Stimulated activated CD4-positive, alpha-beta T cell treated with anti-CD3 and anti-CD28 coated beads, Interleukin-12 subunit alpha, Interleukin-12 subunit beta, amount 100 ng/mL, for 4 hours (primary cell): ENCODE measurements at regions not wholly inside any gene's neighbourhood (a gene's known extent, or its start where the extent isn't known, plus 50 kb on each side); places are given as distances from the start of the nearest gene placed in this dataset.
"Not testable (repeated sequence)": the region's sequence is repeated elsewhere in the genome, so short reads cannot be mapped to it uniquely, and the experiment has no call there.

ENCODE experiments used
- DNase-seq: peaks from one replicate; pipeline ENCODE4 v3.0.0-alpha.2; 2020

DNA sequence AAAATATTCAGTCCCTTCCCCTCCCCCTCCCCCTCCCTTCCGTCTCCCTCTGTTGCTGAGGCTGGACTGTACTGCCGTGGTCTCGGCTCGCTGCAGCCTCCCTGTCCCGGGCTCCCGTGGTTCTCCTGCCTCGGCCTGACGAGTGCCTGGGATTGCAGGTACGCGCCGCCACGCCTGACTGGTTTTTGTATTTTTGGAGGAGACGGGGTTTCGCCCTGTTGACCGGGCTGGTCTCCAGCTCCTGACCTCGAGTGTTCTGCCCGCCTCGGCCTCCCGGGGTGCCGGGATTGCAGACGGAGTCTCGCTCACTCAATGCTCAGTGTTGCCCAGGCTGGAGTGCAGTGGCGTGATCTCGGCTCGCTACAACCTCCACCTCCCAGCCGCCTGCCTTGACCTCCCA is 135.5 kb upstream of the PROKR2 start:
- DNase-seq, result not testable (repeated sequence)

DNA sequence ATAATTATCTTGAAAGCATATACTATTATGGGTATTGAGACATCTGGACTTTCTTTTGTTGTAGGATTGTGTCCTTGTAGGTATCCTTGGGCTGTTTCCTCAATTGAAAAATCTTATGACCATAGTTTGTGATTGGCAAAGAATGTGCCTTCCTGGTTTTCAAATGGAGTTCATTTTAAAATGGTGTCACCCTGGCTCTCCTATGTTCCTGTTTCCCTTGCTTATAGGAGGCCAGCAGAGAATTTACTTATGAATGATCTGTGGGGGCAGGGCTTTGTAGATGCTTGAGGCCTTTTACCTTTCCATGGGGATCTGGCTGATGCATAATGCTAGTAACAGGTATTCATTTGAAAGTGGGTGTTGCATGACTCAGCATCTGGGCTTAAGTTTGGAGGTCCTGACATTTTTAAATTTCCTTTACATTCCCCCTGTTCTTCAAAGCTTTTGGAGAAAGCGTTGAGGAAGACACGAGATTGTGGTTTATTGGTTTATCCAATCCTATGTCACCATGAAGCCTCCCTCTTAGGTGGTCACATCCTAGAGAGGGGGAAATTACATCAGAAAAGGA is 135.0 kb upstream of the PROKR2 start:
- DNase-seq, result no peak

DNA sequence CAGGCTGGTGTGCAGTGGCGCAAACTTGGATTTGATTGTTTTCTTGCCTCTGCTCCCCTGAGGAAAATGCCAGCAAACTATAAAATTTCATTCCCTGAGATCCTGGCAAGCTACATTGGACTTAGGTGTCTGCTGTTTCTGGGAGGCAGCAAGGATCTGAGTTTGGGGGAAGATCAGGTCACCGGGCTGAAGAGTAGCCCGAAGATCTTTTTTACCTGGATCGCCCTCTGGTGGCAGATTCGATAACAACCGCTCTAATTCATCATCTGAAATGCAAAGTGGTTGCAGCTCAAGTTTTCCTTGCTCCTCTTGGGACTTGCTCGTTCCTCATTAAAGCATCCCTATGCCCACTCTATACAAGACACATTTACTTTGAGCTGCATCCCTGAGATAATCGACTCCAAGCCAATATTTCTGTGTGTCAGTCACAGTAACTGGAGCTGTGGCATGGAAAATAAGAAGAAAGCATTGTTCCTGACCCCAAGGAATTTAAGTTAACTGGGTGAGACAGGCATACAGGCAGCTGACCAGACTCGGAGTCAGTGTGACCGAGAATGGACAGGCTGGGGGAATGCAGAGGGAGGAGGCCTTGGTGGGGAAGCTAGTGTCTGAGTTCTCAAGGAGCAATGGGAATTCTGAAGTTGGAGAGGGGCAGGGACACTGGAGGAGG is 131.8 kb upstream of the PROKR2 start:
- DNase-seq, result peak; percentile 44

DNA sequence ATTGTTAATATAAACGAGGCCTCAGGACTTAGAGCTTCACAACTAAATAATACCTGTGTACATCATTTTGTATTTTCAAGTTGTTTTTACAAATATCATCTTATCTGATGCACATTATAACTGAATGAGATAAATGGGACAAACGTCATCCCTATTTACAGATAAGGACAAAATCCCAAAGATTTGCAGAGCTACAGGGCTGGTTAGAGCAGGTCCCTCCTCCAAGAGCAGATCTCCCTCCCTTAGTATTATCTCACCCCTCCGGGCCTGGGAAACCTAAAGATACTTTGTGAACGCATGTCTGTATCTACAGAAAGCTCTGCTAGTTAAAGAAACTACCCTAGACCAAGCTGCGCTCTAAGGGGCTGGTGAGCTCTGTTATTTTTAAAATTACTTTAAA is 130.4 kb upstream of the PROKR2 start:
- DNase-seq, result no peak

DNA sequence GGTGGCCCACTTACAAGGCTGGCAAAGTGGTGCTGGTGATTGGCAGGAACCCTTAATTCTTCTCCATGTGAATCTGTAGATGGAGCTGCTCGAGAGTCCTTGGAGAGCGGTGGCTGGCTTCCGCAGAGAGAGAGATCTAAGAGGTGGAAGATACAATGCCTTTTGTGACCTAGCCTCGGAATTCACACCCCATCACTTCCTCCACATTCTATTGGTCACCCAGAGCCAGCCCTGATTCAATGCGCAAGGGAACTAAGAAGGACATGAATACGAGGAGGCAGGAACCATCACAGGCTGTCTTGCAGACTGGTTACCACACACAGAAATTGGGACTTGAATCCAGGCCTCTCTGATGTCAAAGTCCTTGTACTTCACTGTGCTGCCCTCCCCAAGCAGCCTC is 128.9 kb upstream of the PROKR2 start:
- no peak for DNase-seq

DNA sequence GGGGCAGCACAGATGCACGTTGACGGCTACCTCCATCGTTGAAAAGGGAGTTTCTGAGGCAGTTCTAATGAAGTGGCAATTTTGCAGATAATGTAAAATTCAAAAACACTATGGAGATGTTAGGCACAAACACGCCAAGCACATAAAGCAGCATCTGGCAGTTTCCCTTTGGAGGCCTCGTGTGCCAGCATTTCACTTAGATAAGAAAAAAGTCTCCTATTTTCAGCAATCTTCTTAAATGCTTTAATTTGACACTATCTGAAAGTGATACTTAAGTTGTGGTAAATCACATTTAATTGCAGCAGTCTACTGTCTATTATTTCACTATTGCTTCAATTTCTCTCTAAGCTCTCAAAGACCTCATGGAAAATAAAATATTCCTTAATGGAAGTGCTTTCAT is 125.3 kb upstream of the PROKR2 start:
- DNase-seq, result no peak

DNA sequence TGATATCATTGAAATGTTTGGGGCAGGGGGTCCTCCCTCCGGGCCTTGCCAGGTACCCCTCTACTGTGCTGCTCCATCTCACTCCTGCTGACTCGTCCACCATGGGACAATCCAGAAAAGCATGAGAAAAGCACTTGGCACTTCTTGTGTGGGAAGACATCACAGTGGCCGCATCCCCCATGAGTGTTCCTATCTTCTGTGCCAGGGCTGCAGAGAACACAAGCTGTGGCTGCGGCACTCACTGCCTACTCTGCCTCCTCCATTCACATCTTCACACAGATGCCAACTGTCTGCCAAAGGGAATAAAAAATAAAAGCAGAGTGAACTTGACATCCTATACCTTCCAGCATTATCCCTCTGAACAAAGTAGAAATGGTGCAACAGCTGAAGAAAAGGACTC is 117.4 kb upstream of the PROKR2 start:
- no peak for DNase-seq

DNA sequence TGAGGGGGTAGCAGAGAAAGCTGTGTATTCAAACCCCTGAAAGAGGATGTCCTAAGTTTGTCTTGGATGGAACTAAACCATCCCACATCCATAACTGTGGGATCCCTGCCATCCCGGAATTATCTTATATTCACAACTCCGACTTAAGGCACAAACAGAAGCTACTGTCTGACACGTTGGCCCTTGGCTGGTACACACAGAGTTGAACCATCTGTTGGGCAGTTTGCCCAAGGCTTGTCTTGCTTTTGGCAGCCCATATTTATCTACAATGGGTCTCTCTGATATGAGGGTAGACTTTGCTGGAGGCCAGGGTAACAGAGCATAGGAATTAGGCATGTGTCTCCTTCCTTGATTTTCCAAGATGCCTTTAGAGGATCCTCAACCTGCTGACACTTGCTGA is 116.6 kb upstream of the PROKR2 start:
- DNase-seq, result no peak

DNA sequence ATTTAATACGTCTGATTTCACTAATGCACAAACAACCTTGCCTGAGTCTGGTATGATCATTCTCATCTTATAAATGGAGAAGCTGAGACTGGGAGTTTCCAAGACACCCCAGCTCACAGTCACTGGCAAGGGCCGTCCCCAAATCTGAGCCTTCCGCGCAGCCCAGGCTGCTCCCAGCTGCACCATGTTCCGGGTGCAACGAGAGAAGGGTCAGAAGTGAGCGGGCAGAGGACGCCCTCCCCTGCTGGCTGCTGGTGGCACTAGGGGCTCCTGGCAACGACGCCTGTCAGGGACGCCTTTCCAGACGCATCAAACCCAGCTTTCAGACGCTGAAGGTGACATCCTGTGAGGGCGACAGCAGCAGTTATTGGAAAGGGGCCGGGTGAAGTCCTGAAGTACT is 115.3 kb upstream of the PROKR2 start:
- no peak for DNase-seq

DNA sequence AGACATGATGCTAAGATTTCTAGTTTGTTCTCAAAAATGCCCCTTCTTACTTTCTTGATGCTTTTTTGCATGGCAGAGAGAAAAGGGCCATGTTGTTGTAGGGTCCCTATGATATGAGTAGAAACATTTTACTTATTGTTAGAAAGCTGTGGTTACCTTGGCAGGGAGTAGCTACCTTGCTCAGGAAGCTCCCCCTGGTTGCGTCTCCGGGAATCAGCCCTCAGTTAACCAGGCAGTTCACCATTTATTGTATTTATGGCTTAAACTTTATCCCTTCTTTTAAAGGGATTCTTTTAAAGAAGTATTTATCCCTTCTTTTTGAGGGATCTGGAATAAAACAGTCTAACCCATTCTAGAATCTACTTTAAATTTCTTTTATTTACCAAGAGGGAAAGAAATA is 113.9 kb upstream of the PROKR2 start:
- no peak for DNase-seq

DNA sequence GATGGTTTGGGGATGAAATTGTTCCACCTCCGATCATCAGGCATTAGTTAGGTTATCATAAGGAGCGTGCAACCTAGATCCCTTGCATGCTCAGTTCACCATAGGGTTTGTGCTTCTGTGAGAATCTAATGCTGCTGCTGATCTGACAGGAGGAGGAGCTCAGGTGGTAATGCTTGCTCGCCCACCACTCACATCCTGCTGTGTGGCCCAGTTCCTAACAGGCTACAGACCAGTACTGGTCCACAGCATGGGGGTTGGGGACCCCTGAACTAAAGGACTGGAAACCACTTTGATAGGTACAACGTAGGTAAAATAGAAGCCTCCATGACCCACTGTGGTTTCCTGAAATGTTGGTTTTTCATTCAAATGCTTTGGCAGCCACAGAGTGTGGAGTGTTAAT is 109.3 kb upstream of the PROKR2 start:
- DNase-seq, result no peak

DNA sequence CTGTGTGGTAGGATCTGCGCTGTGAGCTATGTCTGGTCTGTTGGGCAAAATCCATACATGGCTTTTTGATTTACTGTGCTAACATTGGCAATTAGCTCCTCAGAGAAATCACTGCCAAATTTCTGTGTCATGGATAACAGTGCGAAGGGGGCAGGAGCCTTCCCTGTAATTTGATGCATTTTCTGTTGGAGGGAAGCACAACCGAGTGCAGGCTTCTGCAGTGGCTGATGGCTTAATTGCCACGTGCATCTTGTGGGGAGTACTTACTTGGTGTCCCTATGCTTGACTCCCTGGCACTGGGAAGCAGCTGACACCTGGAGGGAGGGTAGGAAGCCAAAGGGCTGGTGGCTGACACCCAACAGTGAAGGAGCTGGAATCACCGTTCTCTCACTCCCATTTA is 99.3 kb upstream of the PROKR2 start:
- DNase-seq, result no peak

DNA sequence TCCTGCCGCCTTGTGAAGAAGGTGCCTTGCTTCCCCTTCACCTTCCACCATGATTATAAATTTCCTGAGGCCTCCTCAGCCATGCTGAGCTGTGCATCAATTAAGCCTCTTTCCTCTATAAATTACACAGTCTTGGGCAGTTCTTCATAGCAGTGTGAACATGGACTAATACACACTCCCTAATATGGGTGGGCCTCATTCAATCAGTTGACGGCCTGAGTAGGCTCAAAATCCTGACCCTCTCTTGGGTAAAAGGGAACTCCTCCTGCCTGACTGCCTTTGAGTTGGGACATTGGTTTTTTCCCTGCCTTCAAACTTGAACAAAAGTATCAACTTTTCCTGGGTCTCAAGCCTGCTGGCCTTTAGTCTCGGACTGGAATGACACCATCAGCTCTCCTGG is 96.6 kb upstream of the PROKR2 start:
- DNase-seq, result no peak

DNA sequence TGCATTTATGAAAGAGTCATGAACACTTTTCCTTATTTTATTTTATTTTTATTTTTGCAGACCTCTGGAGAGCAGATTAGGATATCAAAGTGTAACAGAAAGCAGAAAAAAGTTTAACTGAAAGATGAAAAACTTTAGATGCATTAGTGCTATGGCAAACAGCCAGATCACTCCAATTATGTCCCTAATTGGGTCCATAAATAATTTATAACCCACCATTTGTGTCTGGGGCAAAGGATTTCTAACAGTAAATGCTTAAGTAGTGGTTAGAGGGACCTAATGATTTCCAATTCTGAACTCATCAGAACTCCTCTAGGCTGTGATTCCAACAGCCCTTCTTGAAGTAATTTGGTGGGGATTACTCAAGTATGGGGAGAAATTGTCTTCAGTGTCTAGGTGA is 93.7 kb upstream of the PROKR2 start:
- no peak for DNase-seq

DNA sequence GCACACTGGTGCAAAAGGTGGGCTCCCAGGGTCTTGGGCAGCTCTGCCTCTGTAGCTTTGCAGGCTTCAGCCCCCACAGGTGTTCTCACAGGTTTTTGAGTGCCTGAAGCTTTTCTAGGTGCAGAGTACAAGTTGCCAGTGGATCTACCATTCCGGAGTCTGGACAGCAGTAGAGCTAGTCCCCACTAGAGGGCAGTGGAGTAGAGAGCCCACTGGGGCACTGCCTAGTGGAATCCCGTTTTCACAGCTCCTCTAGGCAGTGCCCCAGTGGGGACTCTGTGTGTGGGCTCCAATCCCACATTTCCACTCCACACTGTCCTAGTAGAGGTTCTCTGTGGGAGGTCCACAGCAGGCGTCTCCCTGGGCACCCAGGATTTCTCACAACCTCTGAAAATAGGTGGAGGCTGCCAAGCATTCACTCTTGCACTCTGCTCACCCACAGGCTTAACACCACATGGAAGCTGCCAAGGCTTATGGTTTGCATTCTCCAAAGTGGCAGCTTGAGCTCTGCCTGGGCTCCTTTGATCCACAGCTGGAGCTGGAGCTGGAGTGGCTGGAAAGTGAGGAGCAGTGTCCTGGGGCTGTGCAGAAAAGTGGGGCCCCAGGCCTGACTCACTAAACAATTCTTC is 86.3 kb upstream of the PROKR2 start:
- DNase-seq, result no peak

DNA sequence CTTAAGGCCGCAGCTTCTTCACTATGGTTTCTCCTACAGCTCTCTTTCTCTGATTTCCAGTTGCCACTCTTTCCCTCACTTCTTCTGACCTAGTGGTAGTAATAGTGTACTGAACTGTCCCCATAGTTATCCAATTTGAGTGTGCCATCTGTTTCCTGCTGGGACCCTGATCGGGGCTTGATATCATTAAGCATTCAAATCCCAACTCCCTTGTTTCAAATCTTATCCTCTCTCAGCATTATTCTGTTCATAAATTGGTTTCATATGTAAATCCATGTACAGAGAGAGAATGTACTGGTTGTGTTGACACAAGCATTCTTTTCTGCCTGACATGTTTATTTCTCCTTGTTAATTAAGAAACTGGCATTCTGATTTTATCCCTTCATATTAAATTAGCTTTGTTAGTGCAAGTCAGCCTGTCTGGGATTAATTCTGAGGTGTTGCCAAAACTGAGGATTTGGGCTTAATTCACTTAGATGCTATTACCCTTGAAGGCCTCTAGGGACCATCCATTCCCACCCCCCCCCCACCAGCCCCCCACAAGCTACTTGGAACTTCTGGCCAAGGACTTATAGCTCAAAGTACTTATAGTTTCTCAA is 84.6 kb upstream of the PROKR2 start:
- no peak for DNase-seq

DNA sequence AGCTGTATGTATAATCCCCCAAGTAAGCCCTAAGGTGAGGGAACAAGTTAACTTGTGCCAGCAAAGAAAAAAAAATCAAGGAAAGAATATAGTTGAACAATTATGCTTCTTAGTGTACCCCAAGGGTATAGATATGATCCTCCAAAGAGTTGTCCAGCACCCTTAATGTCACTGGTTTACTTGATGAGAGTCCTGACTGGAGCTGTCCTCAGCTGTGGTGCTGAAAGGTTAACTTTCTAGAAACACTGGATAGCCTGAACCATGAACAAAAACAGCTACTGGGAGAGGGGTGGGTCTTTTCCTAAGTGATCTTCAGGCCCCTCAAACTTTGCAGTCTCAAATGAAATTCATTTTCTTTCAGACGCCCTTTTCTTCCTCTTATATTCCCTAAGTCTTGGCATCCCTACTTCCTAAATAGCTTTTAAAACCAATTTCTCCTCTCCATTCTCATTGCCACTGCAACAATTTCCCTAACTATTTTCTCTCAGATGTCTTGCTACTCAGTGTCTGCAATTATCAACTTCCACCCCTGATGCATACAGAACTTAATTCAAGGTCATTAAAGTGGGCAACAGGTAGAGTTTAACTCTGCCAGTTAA is 83.5 kb upstream of the PROKR2 start:
- no peak for DNase-seq

DNA sequence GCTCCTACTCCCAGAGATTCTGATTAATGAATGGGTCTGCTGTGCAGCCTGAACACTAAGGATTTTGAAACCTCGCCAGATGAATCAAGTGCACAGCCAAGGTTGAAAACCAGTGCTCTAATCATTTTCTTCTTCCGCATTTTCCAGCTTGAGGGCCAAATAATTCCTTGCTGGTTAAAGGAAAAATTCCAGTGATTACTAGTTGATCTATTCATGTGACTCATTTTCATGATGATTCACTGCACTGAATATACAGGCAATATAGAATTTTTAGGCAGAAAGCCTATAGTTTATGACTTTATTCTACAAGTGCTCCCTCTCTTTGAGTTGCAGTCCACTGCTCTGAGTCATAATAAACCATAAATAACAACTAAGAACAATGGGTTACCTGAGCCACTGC is 80.6 kb upstream of the PROKR2 start:
- DNase-seq, result no peak

DNA sequence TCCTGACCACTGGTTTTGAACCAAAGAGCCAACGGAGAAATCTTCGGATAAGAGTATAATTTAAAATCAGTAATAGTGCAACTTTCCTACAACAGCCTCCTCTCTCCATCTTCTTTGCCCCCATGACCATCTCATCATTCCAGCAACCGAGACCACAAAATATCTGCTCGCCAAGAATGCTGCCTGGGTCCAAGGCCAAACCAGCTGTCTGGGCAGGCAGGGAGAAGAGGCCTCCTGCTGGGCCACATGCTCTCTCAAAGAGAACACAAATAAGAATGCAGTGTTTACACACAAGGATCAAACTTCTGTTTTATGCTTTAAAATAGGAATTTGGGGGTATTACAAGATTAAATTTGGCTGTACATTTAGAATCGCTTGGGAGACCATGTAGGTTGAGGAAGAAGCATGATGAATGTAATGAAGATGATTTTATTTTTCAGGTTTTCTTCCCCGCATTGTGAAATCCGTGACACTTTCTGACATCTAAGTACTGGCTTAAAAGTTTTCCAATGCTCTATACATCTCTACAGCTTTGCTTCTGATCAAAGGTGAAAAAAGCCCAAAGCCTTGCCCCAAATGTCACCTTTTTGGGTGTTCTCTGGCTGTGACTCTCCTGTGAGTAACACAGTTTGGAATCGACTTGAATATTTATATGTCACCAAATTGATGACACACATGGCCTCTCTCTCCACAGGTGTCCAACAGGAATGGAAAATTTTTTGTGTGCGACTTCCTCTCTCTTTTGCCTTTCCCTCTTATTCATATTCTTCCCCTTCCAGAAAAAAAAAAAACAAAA is 79.4 kb upstream of the PROKR2 start:
- no peak for DNase-seq

DNA sequence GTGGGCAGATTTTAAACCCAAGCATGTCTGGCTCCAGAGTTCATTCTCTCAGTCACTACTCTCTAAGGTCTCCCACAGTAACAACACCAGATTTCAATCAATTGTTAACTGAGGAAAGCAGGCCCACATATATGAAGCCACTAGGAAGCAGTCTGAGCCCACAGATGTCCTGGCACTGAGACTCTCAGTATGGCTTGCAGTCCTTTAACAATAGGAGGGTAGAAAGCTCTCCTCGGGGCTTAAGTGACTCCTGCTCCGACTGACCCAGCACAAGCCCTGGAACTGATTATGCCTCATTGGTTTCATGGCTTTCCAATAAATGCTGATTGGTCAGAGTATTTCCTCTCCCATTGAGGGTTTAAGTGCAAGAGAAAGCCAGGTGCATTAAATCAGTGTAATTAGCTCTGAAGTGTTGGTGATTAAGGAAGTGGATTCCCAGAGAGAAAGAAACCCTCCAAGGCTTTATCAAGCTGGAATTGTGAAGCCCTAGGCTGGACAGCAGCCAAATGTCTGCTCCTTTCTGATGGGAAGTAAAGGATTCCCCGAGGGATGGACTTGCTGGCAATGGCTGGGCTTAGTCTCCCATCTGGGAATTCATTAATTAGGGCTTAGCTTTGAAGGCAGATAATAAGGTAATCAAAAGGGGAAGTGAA is 76.6 kb upstream of the PROKR2 start:
- DNase-seq, result no peak

DNA sequence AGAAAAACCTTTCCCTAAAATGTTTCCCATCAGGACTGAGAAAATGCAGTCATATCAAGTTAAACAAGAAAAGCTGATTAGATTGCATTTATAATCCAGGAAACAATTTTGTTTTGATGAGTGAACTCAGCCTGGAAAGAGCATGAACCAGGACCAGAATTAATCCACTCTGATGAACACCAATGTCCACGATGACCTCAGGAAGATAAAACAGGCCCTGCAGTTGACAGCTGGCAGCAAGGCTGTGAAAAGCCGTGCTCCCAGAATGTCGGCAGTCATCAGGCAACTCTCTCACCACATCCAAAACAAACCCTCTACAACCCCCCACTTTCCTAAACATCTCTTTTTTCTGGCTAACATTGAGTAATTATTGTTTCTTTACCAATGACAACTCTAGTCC is 74.0 kb upstream of the PROKR2 start:
- no peak for DNase-seq

DNA sequence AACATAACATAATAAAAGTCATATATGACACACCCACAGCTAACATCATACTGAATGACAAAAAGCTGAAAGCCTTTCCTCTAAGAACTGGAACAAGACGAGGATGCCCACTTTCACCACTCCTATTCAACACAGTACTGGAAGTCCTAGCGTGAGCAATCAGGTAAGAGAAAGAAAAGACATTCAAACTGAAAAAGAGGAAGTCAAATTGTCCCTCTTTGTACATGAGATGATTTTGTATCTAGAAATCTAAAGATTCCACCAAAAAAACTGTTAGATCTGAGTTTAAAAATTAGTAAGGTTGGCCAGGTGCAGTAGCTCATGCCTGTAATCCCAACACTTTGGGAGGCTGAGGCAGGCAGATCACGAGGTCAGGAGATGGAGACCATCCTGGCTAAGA is 70.1 kb upstream of the PROKR2 start:
- DNase-seq, result not testable (repeated sequence)

DNA sequence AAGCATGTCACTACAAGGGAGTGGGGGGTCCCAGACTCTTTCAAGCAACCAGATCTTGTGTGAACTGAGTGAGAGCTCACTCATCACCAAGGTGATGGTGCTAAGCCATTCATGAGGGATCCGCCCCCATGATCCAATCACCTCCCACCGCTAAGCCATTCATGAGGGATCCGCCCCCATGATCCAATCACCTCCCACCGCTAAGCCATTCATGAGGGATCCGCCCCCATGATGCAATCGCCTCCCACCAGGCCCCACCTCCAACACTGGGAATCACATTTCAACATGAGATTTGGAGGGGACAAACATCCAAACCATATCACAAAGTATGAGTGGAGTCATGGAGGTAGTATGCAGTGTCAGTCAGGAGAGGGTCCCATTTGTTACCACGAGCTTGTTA is 64.8 kb upstream of the PROKR2 start:
- not testable (repeated sequence) for DNase-seq
